H9 (cell line): ENCODE measurements at regions not wholly inside any gene's neighbourhood (a gene's known extent, or its start where the extent isn't known, plus 50 kb on each side); places are given as distances from the start of the nearest gene placed in this dataset.

Source experiments
- DNase-seq: peaks from one replicate; pipeline ENCODE4 v3.0.0-alpha.2; 2017
- H2AFZ ChIP-seq: one replicate; pipeline ENCODE4 v1.6.1; 2013; ENCODE audit warnings: mild to moderate bottlenecking, low read length, control low read depth, moderate library complexity
- H2AK5ac ChIP-seq: 2 replicates; pipeline ENCODE4 v1.6.1; 2013; ENCODE audit warnings: low read length, control low read depth, mixed read lengths; ENCODE audit not compliant: insufficient read length
- H2BK120ac ChIP-seq: one replicate; pipeline ENCODE4 v1.6.1; 2013; ENCODE audit warnings: low read depth, mild to moderate bottlenecking, low read length, control low read depth, inconsistent platforms; ENCODE audit not compliant: poor library complexity, severe bottlenecking
- H2BK12ac ChIP-seq: 2 replicates; pipeline ENCODE4 v1.6.1; 2013; ENCODE audit warnings: low read length, control low read depth, mixed read lengths, low read depth; ENCODE audit not compliant: insufficient read length
- H2BK15ac ChIP-seq: 2 replicates; pipeline ENCODE4 v1.6.1; 2013; ENCODE audit warnings: low read depth, low read length, control low read depth
- H2BK20ac ChIP-seq: one replicate; pipeline ENCODE4 v1.6.1; 2013; ENCODE audit warnings: low read depth, mild to moderate bottlenecking, low read length, control low read depth, inconsistent platforms; ENCODE audit not compliant: poor library complexity, severe bottlenecking
- H2BK5ac ChIP-seq: 2 replicates; pipeline ENCODE4 v1.6.1; 2013; ENCODE audit warnings: low read length, control low read depth, mixed read lengths; ENCODE audit not compliant: insufficient read length
- H3K14ac ChIP-seq: 2 replicates; pipeline ENCODE4 v1.6.1; 2013; ENCODE audit warnings: low read length, control low read depth; ENCODE audit not compliant: insufficient read depth
- H3K18ac ChIP-seq: 2 replicates; pipeline ENCODE4 v1.6.1; 2013; ENCODE audit warnings: low read depth, mild to moderate bottlenecking, mixed read lengths, low read length, control low read depth; ENCODE audit not compliant: insufficient read length
- H3K23ac ChIP-seq: 2 replicates; pipeline ENCODE4 v1.6.1; 2013; ENCODE audit warnings: low read length, control low read depth, mixed read lengths, low read depth; ENCODE audit not compliant: insufficient read length
- H3K23me2 ChIP-seq: 2 replicates; pipeline ENCODE4 v1.6.1; 2013; ENCODE audit warnings: low read depth, mild to moderate bottlenecking, mixed read lengths, low read length, control low read depth; ENCODE audit not compliant: insufficient read length, poor library complexity, severe bottlenecking
- H3K27ac ChIP-seq: 2 replicates; pipeline ENCODE4 v1.5.1; 2013; ENCODE audit warnings: low read length, control low read depth, mixed read lengths, low read depth; ENCODE audit not compliant: insufficient read length
- H3K27me3 ChIP-seq: 2 replicates; pipeline ENCODE4 v1.6.1; 2013; ENCODE audit warnings: low read length, control low read depth, inconsistent platforms; ENCODE audit not compliant: insufficient read depth
- H3K4ac ChIP-seq: 2 replicates; pipeline ENCODE4 v1.6.1; 2013; ENCODE audit warnings: low read depth, mild to moderate bottlenecking, control low read depth, inconsistent platforms, low read length, moderate library complexity
- H3K4me1 ChIP-seq: 2 replicates; pipeline ENCODE4 v1.6.1; 2013; ENCODE audit warnings: low read length, control low read depth, inconsistent platforms; ENCODE audit not compliant: insufficient read depth
- H3K4me2 ChIP-seq: 2 replicates; pipeline ENCODE4 v1.6.1; 2013; ENCODE audit warnings: low read length, control low read depth, mixed read lengths; ENCODE audit not compliant: insufficient read length, insufficient read depth
- H3K56ac ChIP-seq: 2 replicates; pipeline ENCODE4 v1.6.1; 2013; ENCODE audit warnings: low read depth, mild to moderate bottlenecking, mixed read lengths, low read length, control low read depth; ENCODE audit not compliant: insufficient read length
- H3K79me1 ChIP-seq: 2 replicates; pipeline ENCODE4 v1.6.1; 2013; ENCODE audit warnings: low read depth, mild to moderate bottlenecking, moderate library complexity, low read length, control low read depth, inconsistent platforms; ENCODE audit not compliant: insufficient read depth, poor library complexity, severe bottlenecking
- H3K79me2 ChIP-seq: 2 replicates; pipeline ENCODE4 v1.6.1; 2013; ENCODE audit warnings: low read length, control low read depth, inconsistent platforms; ENCODE audit not compliant: insufficient read depth
- H3K9ac ChIP-seq: 2 replicates; pipeline ENCODE4 v1.6.1; 2013; ENCODE audit warnings: low read length, control low read depth, mixed read lengths; ENCODE audit not compliant: insufficient read length; ENCODE audit errors: extremely low read depth
- H3K9me3 ChIP-seq: one replicate; pipeline ENCODE4 v1.6.1; 2013; ENCODE audit warnings: low read depth, low read length, inconsistent platforms; ENCODE audit not compliant: control insufficient read depth
- H3T11ph ChIP-seq: one replicate; pipeline ENCODE4 v1.6.1; 2013; ENCODE audit warnings: mild to moderate bottlenecking, low read length, control low read depth, inconsistent platforms
- H4K20me1 ChIP-seq: one replicate; pipeline ENCODE4 v1.6.1; 2013; ENCODE audit not compliant: control insufficient read depth, insufficient read length, insufficient read depth
- H4K5ac ChIP-seq: 2 replicates; pipeline ENCODE4 v1.6.1; 2013; ENCODE audit warnings: low read depth, mild to moderate bottlenecking, mixed read lengths, low read length, control low read depth; ENCODE audit not compliant: insufficient read length
- H4K8ac ChIP-seq: replicated peaks from 2 replicates; pipeline ENCODE4 v1.6.1; 2013; ENCODE audit warnings: low read length, control low read depth, mixed read lengths, low read depth; ENCODE audit not compliant: insufficient read length
- H4K91ac ChIP-seq: 2 replicates; pipeline ENCODE4 v1.6.1; 2013; ENCODE audit warnings: low read depth, mild to moderate bottlenecking, moderate library complexity, mixed read lengths, low read length, control low read depth; ENCODE audit not compliant: insufficient read length
- H3K27ac Mint-ChIP-seq, 3 experiments: 2 replicates in 2 of 3; 3 replicates in 1 of 3; pipeline ENCODE4 v1.8.0; 2020 to 2021; ENCODE audit warnings: mixed read lengths in 3 of 3, mild to moderate bottlenecking in 1 of 3, moderate library complexity in 1 of 3
- H3K27me3 Mint-ChIP-seq: 2 replicates; pipeline ENCODE4 v1.8.0; 2021; ENCODE audit warnings: low read depth, mild to moderate bottlenecking, moderate library complexity, mixed read lengths
- H3K36me3 Mint-ChIP-seq, 3 experiments: 2 replicates in 2 of 3; 3 replicates in 1 of 3; pipeline ENCODE4 v1.8.0; 2020 to 2021; ENCODE audit warnings: low read depth in 3 of 3, mixed read lengths in 3 of 3; ENCODE audit not compliant: insufficient read depth in 1 of 3
- H3K4me1 Mint-ChIP-seq, 2 experiments: 2 replicates each; pipeline ENCODE4 v1.8.0; 2020; ENCODE audit warnings: mixed read lengths in 2 of 2
- H3K4me3 Mint-ChIP-seq, 2 experiments: 2 replicates in 1 of 2; 3 replicates in 1 of 2; pipeline ENCODE4 v1.8.0; 2020 to 2021; ENCODE audit warnings: mild to moderate bottlenecking in 2 of 2, mixed read lengths in 2 of 2, moderate library complexity in 1 of 2
- H3K9me3 Mint-ChIP-seq, 2 experiments: 2 replicates in 1 of 2; 3 replicates in 1 of 2; pipeline ENCODE4 v1.8.0; 2020; ENCODE audit warnings: mild to moderate bottlenecking in 2 of 2, mixed read lengths in 2 of 2, moderate library complexity in 1 of 2
- WGBS: extraction: QIAGEN DNeasy Blood & Tissue Kit; methylation state at CpG from one replicate; pipeline ENCODE4 v1.1.7; 2013; ENCODE audit warnings: missing lambda C conversion rate, low lambda C conversion rate, mixed read lengths; ENCODE audit not compliant: insufficient read length; ENCODE audit errors: extremely low coverage; 5-methylcytosine and 5-hydroxymethylcytosine counted together
- TF ChIP-seq, protein P1 (sequence below): fragments of 200-600 bp; sonication (generic); conservative IDR thresholded peaks from 3 replicates; pipeline ENCODE4 v1.8.0; 2021; ENCODE audit warnings: antibody characterized with exemption, mild to moderate bottlenecking

DNA sequence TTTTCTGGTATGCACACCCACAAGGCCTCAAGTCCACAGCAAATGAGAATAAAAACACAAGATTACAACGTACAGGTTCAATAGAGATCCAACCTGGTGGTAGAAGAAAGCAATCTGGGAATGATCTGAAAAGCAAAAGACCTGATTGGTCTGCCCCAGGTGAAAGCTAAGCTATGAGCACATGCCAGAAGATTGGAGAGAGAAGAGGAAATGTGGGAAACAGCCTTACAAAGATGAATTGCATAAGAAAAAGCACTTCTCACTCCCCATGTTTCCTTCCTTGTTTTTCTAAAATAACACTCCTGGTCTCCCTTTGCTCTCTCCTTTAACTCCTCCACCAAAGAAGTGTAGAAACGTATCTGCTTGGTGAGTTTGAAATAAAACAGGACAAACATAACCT lies 77.3 kb upstream of the ANO6 start:
- H3K56ac ChIP-seq = no peak overlapping the region
- H4K91ac ChIP-seq = no peak overlapping the region
- H3K4me2 ChIP-seq = no peak overlapping the region
- no peak overlapping the region for H4K8ac ChIP-seq
- WGBS = no CpG with 5 or more reads among the region's 2 CpGs
- no peaks in the 10 kb centered on the region for H3K9me3 ChIP-seq
- Mint-ChIP-seq H3K36me3 (no peaks in the 10 kb centered on the region; a peak in 2 of 7 replicates), H3K4me3 (no peak overlapping the region), H3K4me1 (peaks cover 6 to 8% of the 10 kb centered on the region in 2 experiments), H3K27ac (no peak overlapping the region; a peak in 1 of 7 replicates), H3K27me3 (peaks cover 8% of the 10 kb centered on the region), H3K9me3 (no peaks in the 10 kb centered on the region)
- no peak overlapping the region for H3K18ac ChIP-seq
- H2BK20ac ChIP-seq = no peak overlapping the region
- no peak overlapping the region for H2BK15ac ChIP-seq
- H3K23ac ChIP-seq = no peak overlapping the region
- no peak overlapping the region for H3T11ph ChIP-seq
- no peak overlapping the region for H2BK120ac ChIP-seq
- H2AK5ac ChIP-seq = no peak overlapping the region
- no peak overlapping the region for H3K27ac ChIP-seq
- H3K14ac ChIP-seq = no peak overlapping the region
- no peaks in the 10 kb centered on the region for H4K20me1 ChIP-seq
- H3K9ac ChIP-seq = no peak overlapping the region
- DNase-seq = no peak
- H3K79me2 ChIP-seq = no peaks in the 10 kb centered on the region
- H3K4ac ChIP-seq = no peak overlapping the region
- H3K79me1 ChIP-seq = no peaks in the 10 kb centered on the region
- H2BK12ac ChIP-seq = no peak overlapping the region
- no peaks in the 10 kb centered on the region for H3K23me2 ChIP-seq
- H2BK5ac ChIP-seq = no peak overlapping the region
- H3K4me1 ChIP-seq = no peaks in the 10 kb centered on the region
- TF ChIP-seq, protein P1, sequence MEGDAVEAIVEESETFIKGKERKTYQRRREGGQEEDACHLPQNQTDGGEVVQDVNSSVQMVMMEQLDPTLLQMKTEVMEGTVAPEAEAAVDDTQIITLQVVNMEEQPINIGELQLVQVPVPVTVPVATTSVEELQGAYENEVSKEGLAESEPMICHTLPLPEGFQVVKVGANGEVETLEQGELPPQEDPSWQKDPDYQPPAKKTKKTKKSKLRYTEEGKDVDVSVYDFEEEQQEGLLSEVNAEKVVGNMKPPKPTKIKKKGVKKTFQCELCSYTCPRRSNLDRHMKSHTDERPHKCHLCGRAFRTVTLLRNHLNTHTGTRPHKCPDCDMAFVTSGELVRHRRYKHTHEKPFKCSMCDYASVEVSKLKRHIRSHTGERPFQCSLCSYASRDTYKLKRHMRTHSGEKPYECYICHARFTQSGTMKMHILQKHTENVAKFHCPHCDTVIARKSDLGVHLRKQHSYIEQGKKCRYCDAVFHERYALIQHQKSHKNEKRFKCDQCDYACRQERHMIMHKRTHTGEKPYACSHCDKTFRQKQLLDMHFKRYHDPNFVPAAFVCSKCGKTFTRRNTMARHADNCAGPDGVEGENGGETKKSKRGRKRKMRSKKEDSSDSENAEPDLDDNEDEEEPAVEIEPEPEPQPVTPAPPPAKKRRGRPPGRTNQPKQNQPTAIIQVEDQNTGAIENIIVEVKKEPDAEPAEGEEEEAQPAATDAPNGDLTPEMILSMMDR = no peak
- H4K5ac ChIP-seq = no peak overlapping the region
- H3K27me3 ChIP-seq = no peaks in the 10 kb centered on the region
- H2AFZ ChIP-seq = no peak overlapping the region
